ENCODE measurements at regions not wholly inside any gene's neighbourhood (a gene's known extent, or its start where the extent isn't known, plus 50 kb on each side); places are given as distances from the start of the nearest gene placed in this dataset.

DNA sequence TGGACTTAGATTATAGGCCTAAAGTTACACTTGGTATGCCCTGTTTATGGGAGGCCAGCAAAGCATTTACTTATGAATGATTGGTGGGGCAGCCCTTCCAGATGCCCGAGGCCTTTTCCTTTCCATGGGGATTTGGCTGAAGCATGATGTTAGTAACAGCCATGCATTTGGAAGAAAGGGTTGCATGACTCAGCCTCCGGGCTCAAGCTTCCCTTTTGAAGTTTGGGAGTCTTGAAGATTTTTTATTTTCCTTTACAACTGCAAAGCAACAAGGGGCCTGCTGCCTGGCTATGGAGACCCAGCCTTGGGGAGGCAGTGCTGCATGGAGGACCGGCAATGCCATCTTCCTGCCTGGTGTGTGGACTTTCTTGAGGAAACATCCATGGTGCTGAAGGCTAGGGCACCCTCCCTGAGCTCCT lies 244.7 kb downstream of the ICE1 start:
- Histone ChIP-seq H3K4me3 (ENCODE audit: low read length in 3 of 3) (no peak overlapping the region), H3K9ac (ENCODE audit: low read length in 3 of 3) (no peak overlapping the region), H3K27me3 (ENCODE audit: control insufficient read depth, insufficient read depth, low read length) (no peaks in the 10 kb centered on the region), H3K27ac (ENCODE audit: low read depth in 2 of 2, low read length in 2 of 2) (no peak overlapping the region), H3K4me1 (ENCODE audit: control insufficient read depth in 2 of 3, insufficient read depth in 2 of 3, low read depth in 1 of 3, low read length in 3 of 3) (peaks cover 0 to 4% (median 0%) of the 10 kb centered on the region in 3 donors), H3K9me3 (ENCODE audit: control insufficient read depth in 2 of 3, insufficient read depth in 1 of 3, low read length in 3 of 3) (no peaks in the 10 kb centered on the region), H3K36me3 (ENCODE audit: control insufficient read depth in 2 of 3, insufficient read depth in 3 of 3, low read length in 3 of 3) (no peaks in the 10 kb centered on the region)
- FAIRE-seq = no peak
- intact Hi-C loops (cut with DNase I) = no loop called here
- no peak for DNase-seq
- TF ChIP-seq, protein P1, sequence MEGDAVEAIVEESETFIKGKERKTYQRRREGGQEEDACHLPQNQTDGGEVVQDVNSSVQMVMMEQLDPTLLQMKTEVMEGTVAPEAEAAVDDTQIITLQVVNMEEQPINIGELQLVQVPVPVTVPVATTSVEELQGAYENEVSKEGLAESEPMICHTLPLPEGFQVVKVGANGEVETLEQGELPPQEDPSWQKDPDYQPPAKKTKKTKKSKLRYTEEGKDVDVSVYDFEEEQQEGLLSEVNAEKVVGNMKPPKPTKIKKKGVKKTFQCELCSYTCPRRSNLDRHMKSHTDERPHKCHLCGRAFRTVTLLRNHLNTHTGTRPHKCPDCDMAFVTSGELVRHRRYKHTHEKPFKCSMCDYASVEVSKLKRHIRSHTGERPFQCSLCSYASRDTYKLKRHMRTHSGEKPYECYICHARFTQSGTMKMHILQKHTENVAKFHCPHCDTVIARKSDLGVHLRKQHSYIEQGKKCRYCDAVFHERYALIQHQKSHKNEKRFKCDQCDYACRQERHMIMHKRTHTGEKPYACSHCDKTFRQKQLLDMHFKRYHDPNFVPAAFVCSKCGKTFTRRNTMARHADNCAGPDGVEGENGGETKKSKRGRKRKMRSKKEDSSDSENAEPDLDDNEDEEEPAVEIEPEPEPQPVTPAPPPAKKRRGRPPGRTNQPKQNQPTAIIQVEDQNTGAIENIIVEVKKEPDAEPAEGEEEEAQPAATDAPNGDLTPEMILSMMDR (IDR thresholded peaks at IDR 0.05; ENCODE audit: borderline replicate concordance, extremely low read depth, insufficient read depth) = no peak

DNA sequence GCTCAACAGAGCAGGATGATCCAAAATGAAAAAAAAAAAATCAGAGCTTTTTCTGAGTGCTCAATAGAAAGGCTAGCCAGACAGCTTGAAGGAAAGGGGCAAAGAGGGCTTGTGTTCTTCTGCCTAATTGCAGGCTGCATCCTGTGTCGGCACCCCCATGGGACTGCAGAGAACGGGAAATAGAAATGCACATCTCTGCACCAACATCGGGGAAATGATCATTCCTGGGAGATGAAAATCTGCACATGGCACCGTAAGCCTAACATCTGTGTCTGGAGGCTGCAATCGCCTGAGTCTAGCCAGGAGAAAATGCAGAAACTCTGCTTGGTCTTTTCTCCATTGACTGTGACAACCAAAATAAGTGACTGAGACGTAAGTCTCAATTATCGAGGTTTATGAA lies 243.9 kb downstream of the ICE1 start:
- Histone ChIP-seq H3K27me3 (ENCODE audit: control insufficient read depth, insufficient read depth, low read length) (no peaks in the 10 kb centered on the region), H3K4me3 (ENCODE audit: low read length in 3 of 3) (no peak overlapping the region), H3K36me3 (ENCODE audit: control insufficient read depth in 2 of 3, insufficient read depth in 3 of 3, low read length in 3 of 3) (no peaks in the 10 kb centered on the region), H3K27ac (ENCODE audit: low read depth in 2 of 2, low read length in 2 of 2) (no peak overlapping the region), H3K9me3 (ENCODE audit: control insufficient read depth in 2 of 3, insufficient read depth in 1 of 3, low read length in 3 of 3) (no peaks in the 10 kb centered on the region), H3K4me1 (ENCODE audit: control insufficient read depth in 2 of 3, insufficient read depth in 2 of 3, low read depth in 1 of 3, low read length in 3 of 3) (peaks cover 0 to 4% (median 0%) of the 10 kb centered on the region in 3 donors), H3K9ac (ENCODE audit: low read length in 3 of 3) (no peak overlapping the region)
- TF ChIP-seq, protein P1 (IDR thresholded peaks at IDR 0.05; ENCODE audit: borderline replicate concordance, extremely low read depth, insufficient read depth) = no peak
- intact Hi-C loops (cut with DNase I) = no loop called here
- DNase-seq (no peak), FAIRE-seq (no peak)

DNA sequence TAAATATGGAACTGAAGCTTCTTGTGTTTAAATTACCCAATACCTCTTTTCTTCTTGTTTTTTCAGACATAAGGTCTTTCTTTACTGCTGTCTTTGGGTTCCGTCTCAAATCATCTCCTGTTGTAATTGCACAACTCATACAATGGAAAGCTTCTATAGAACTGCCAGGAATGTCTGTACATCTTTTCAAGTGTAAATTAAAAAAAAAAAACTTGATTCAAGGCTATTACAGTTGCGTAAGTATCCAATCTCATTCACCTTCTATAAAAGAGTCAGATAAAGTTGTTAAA lies 243.5 kb downstream of the ICE1 start:
- TF ChIP-seq, protein P1 (IDR thresholded peaks at IDR 0.05; ENCODE audit: borderline replicate concordance, extremely low read depth, insufficient read depth) = no peak
- intact Hi-C loops (cut with DNase I) = no loop called here
- DNase-seq (no peak), FAIRE-seq (no peak)
- Histone ChIP-seq H3K4me1 (ENCODE audit: control insufficient read depth in 2 of 3, insufficient read depth in 2 of 3, low read depth in 1 of 3, low read length in 3 of 3) (peaks cover 0 to 4% (median 0%) of the 10 kb centered on the region in 3 donors), H3K27me3 (ENCODE audit: control insufficient read depth, insufficient read depth, low read length) (no peaks in the 10 kb centered on the region), H3K9ac (ENCODE audit: low read length in 3 of 3) (no peak overlapping the region), H3K36me3 (ENCODE audit: control insufficient read depth in 2 of 3, insufficient read depth in 3 of 3, low read length in 3 of 3) (no peaks in the 10 kb centered on the region), H3K9me3 (ENCODE audit: control insufficient read depth in 2 of 3, insufficient read depth in 1 of 3, low read length in 3 of 3) (no peaks in the 10 kb centered on the region), H3K27ac (ENCODE audit: low read depth in 2 of 2, low read length in 2 of 2) (no peak overlapping the region), H3K4me3 (ENCODE audit: low read length in 3 of 3) (no peak overlapping the region)
